ENCODE measurements at regions not wholly inside any gene's neighbourhood (a gene's known extent, or its start where the extent isn't known, plus 50 kb on each side); places are given as distances from the start of the nearest gene placed in this dataset.

- H3K9ac ChIP-seq (ENCODE audit: low read depth, low read length): no peak overlapping the region
- no peak overlapping the region for H4K8ac ChIP-seq (ENCODE audit: low read depth in 2 of 2, low read length in 2 of 2)
- no peak overlapping the region for H3K27ac ChIP-seq (ENCODE audit: insufficient read depth, low read length)
- no peaks in the 10 kb centered on the region for H3K27me3 ChIP-seq (ENCODE audit: control insufficient read depth, insufficient read depth, low read length)
- H4K20me1 ChIP-seq (ENCODE audit: insufficient read depth, low read length): no peaks in the 10 kb centered on the region
- DNase-seq: no peak
- no peak overlapping the region for H2AK5ac ChIP-seq (ENCODE audit: low read depth, low read length)
- H3K23ac ChIP-seq (ENCODE audit: low read depth, low read length): no peak overlapping the region
- H3K9me1 ChIP-seq (ENCODE audit: insufficient read depth, low read length): no peaks in the 10 kb centered on the region
- dilution Hi-C loops (cut with HindIII; ENCODE audit: low sequenced_read_pairs, unreplicated experiment) (no loop called here), intact Hi-C loops (cut with micrococcal nuclease) (no loop called here), in situ Hi-C loops (cut with MboI; ENCODE audit: low sequenced_read_pairs) (no loop called here)
- no peaks in the 10 kb centered on the region for H3K4me1 ChIP-seq (ENCODE audit: control insufficient read depth, insufficient read depth, low read length)
- H2AFZ ChIP-seq (replicated peaks; ENCODE audit: low read length, poor library complexity): no peak overlapping the region
- H3K4me3 ChIP-seq (ENCODE audit: insufficient read depth, low read depth, low read length): no peak overlapping the region
- H4K5ac ChIP-seq (ENCODE audit: low read depth, low read length): no peak overlapping the region
- no peak for ATAC-seq (ENCODE audit: low read depth)
- ChIA-PET POLR2A (ENCODE audit: unreplicated experiment) (no interaction called here), CTCF (no interaction called here)
- H3K56ac ChIP-seq (ENCODE audit: extremely low read depth, insufficient read depth, low read length): no peak overlapping the region
- BruUV-seq (replicated peaks): no TSS peak
- H3K79me1 ChIP-seq (ENCODE audit: low read depth in 1 of 2, low read length in 2 of 2): no peaks in the 10 kb centered on the region
- H3K4ac ChIP-seq (ENCODE audit: low read depth, low read length): no peak overlapping the region
- H2AK9ac ChIP-seq (replicated peaks; ENCODE audit: low read depth, low read length, poor library complexity): no peak overlapping the region
- TF ChIP-seq CEBPB (IDR thresholded peaks at IDR 0.05; ENCODE audit: low read depth, low read length): no peak
- no peak for TF ChIP-seq FOS (IDR thresholded peaks at IDR 0.05; ENCODE audit: low read depth, low read length)
- no peak for TF ChIP-seq ELK1 (IDR thresholded peaks at IDR 0.05; ENCODE audit: borderline replicate concordance, low read depth, low read length)
- no peak for TF ChIP-seq CHD1 (IDR thresholded peaks at IDR 0.05; ENCODE audit: low read depth, low read length)
- TF ChIP-seq POLR2A (IDR thresholded peaks at IDR 0.05; ENCODE audit: low read depth, low read length): no peak
- no peak for TF ChIP-seq SMC3 (IDR thresholded peaks at IDR 0.05; ENCODE audit: low read depth, low read length)
- no peak for TF ChIP-seq RAD21 (IDR thresholded peaks at IDR 0.05; ENCODE audit: low read length)
- no peak for TF ChIP-seq RFX5 (IDR thresholded peaks at IDR 0.05; ENCODE audit: low read depth, low read length)
- no peak for TF ChIP-seq MXI1 (IDR thresholded peaks at IDR 0.05; ENCODE audit: borderline replicate concordance, low read depth, low read length)
- no peak for TF ChIP-seq MAFK (IDR thresholded peaks at IDR 0.05; ENCODE audit: low read depth, low read length)
- no peak for TF ChIP-seq MAZ (IDR thresholded peaks at IDR 0.05; ENCODE audit: borderline replicate concordance, low read depth, low read length)
- no peak for TF ChIP-seq RCOR1 (IDR thresholded peaks at IDR 0.05; ENCODE audit: insufficient replicate concordance, low read length)
- no peak for TF ChIP-seq CTCF (conservative IDR thresholded peaks at IDR 0.05; ENCODE audit: low read depth, low read length)
- TF ChIP-seq NFE2L2 (IDR thresholded peaks at IDR 0.05; ENCODE audit: low read depth, low read length): no peak
- TF ChIP-seq BHLHE40 (IDR thresholded peaks at IDR 0.05; ENCODE audit: low read depth, low read length): no peak
- H2BK20ac ChIP-seq (ENCODE audit: low read depth, low read length): no peak overlapping the region
- no peak overlapping the region for H2BK15ac ChIP-seq (ENCODE audit: low read depth, low read length)
- peaks cover 17% of the 10 kb centered on the region for H3K9me3 ChIP-seq (ENCODE audit: control insufficient read depth, insufficient read depth, low read length)
- H2BK5ac ChIP-seq (ENCODE audit: low read depth, low read length, poor library complexity, severe bottlenecking): no peak overlapping the region
- no peak overlapping the region for H3K4me2 ChIP-seq (ENCODE audit: low read depth, low read length)
- H3K14ac ChIP-seq (replicated peaks; ENCODE audit: low read depth, low read length): no peak overlapping the region
- H2BK120ac ChIP-seq (ENCODE audit: low read depth, low read length): no peak overlapping the region
- no peak overlapping the region for H4K91ac ChIP-seq (ENCODE audit: insufficient read depth, low read depth, low read length)
- WGBS, 2 experiments (ENCODE audit: extremely low coverage in 2 of 2, insufficient read length in 1 of 2): 80% methylated on average over 2 of the region's 3 CpGs; no CpG with 5 or more reads in 1 of the 2 experiments
- H3K36me3 ChIP-seq (ENCODE audit: control insufficient read depth, insufficient read depth, low read length): no peaks in the 10 kb centered on the region
- no peak overlapping the region for H3K18ac ChIP-seq (ENCODE audit: low read depth, low read length)
Observed at GRCh38 chr4:130851932-130852331, 1756.0 kb downstream of the C4orf33 start.

All from IMR-90 (cell line).